ENCODE measurements at regions not wholly inside any gene's neighbourhood (a gene's known extent, or its start where the extent isn't known, plus 50 kb on each side); places are given as distances from the start of the nearest gene placed in this dataset.

GRCh38 chr3:82002986-82003642 is 241.7 kb upstream of the GBE1 start:
- ChIA-PET POLR2A (no interaction called here), CTCF (no interaction called here)
- no peak for TF ChIP-seq CTCF (IDR thresholded peaks at IDR 0.05; ENCODE audit: insufficient read depth, low read depth, low read length)
- Histone ChIP-seq H3K36me3 (ENCODE audit: control insufficient read depth, insufficient read depth, low read length) (no peaks in the 10 kb centered on the region), H3K27me3 (ENCODE audit: control insufficient read depth, insufficient read depth, low read length) (no peaks in the 10 kb centered on the region), H3K4me3 (ENCODE audit: low read depth, low read length) (no peak overlapping the region)
- no peak for DNase-seq (ENCODE audit: low read depth)

GRCh38 chr3:82002491-82002890 is 241.0 kb upstream of the GBE1 start:
- no peak for TF ChIP-seq CTCF (IDR thresholded peaks at IDR 0.05; ENCODE audit: insufficient read depth, low read depth, low read length)
- Histone ChIP-seq H3K4me3 (ENCODE audit: low read depth, low read length) (no peak overlapping the region), H3K27me3 (ENCODE audit: control insufficient read depth, insufficient read depth, low read length) (no peaks in the 10 kb centered on the region), H3K36me3 (ENCODE audit: control insufficient read depth, insufficient read depth, low read length) (no peaks in the 10 kb centered on the region)
- POLR2A ChIA-PET: no interaction called here
- DNase-seq (ENCODE audit: low read depth): no peak
- CTCF ChIA-PET: no interaction called here

GRCh38 chr3:82001276-82001923 is 240.0 kb upstream of the GBE1 start:
- no peak for DNase-seq (ENCODE audit: low read depth)
- TF ChIP-seq CTCF (IDR thresholded peaks at IDR 0.05; ENCODE audit: insufficient read depth, low read depth, low read length): no peak
- ChIA-PET POLR2A (no interaction called here), CTCF (interaction anchor here (1.1 kb wide), 1 partner anchor 131 kb away, joined by 4 read pairs; no protein-coding TSS in a partner anchor)
- H3K36me3 ChIP-seq (ENCODE audit: control insufficient read depth, insufficient read depth, low read length): no peaks in the 10 kb centered on the region
- no peak overlapping the region for H3K4me3 ChIP-seq (ENCODE audit: low read depth, low read length)
- H3K27me3 ChIP-seq (ENCODE audit: control insufficient read depth, insufficient read depth, low read length): no peaks in the 10 kb centered on the region

GRCh38 chr3:82000773-82001172 is 239.3 kb upstream of the GBE1 start:
- DNase-seq (ENCODE audit: low read depth): no peak
- no peaks in the 10 kb centered on the region for H3K36me3 ChIP-seq (ENCODE audit: control insufficient read depth, insufficient read depth, low read length)
- H3K4me3 ChIP-seq (ENCODE audit: low read depth, low read length): no peak overlapping the region
- no peaks in the 10 kb centered on the region for H3K27me3 ChIP-seq (ENCODE audit: control insufficient read depth, insufficient read depth, low read length)
- no peak for TF ChIP-seq CTCF (IDR thresholded peaks at IDR 0.05; ENCODE audit: insufficient read depth, low read depth, low read length)
- ChIA-PET CTCF (interaction anchor here (1.1 kb wide), 1 partner anchor 132 kb away, joined by 4 read pairs; no protein-coding TSS in a partner anchor), POLR2A (no interaction called here)

GRCh38 chr3:82000350-82000749 is 238.9 kb upstream of the GBE1 start:
- no peak for DNase-seq (ENCODE audit: low read depth)
- Histone ChIP-seq H3K36me3 (ENCODE audit: control insufficient read depth, insufficient read depth, low read length) (no peaks in the 10 kb centered on the region), H3K4me3 (ENCODE audit: low read depth, low read length) (no peak overlapping the region), H3K27me3 (ENCODE audit: control insufficient read depth, insufficient read depth, low read length) (no peaks in the 10 kb centered on the region)
- ChIA-PET CTCF (interaction anchor here (1.1 kb wide), 1 partner anchor 132 kb away, joined by 4 read pairs; no protein-coding TSS in a partner anchor), POLR2A (no interaction called here)
- TF ChIP-seq CTCF (IDR thresholded peaks at IDR 0.05; ENCODE audit: insufficient read depth, low read depth, low read length): no peak
